NCI-H1105 (cell line): ENCODE measurements at regions not wholly inside any gene's neighbourhood (a gene's known extent, or its start where the extent isn't known, plus 50 kb on each side); places are given as distances from the start of the nearest gene placed in this dataset.
"Not testable (repeated sequence)": the region's sequence is repeated elsewhere in the genome, so short reads cannot be mapped to it uniquely, and the experiment has no call there.

Experiments
- DNase-seq: peaks from one replicate; lab custom pipeline; 2025; lab: John Stamatoyannopoulos, UW

GRCh38 chr16:35170061-35170460, 1710.6 kb downstream of the TP53TG3F start:
- not testable (repeated sequence) for DNase-seq

- no peak for DNase-seq
Observed at GRCh38 chr16:35170610-35171009, 1711.2 kb downstream of the TP53TG3F start.

- DNase-seq = no peak
Observed at GRCh38 chr16:35171106-35171505, 1711.7 kb downstream of the TP53TG3F start.

- DNase-seq = no peak
Observed at GRCh38 chr16:35173295-35173694, 1713.9 kb downstream of the TP53TG3F start.

GRCh38 chr16:35174016-35174415, 1714.6 kb downstream of the TP53TG3F start:
- DNase-seq = no peak

- DNase-seq = no peak
Observed at GRCh38 chr16:35176449-35176848, 1717.0 kb downstream of the TP53TG3F start.

- no peak for DNase-seq
Observed at GRCh38 chr16:35177851-35178250, 1718.4 kb downstream of the TP53TG3F start.

GRCh38 chr16:35180970-35181369, 1721.6 kb downstream of the TP53TG3F start:
- DNase-seq = no peak

- DNase-seq = no peak
Observed at GRCh38 chr16:35181422-35182030, 1722.1 kb downstream of the TP53TG3F start.

GRCh38 chr16:35182043-35182677, 1722.7 kb downstream of the TP53TG3F start:
- DNase-seq = no peak

GRCh38 chr16:35182943-35183550, 1723.6 kb downstream of the TP53TG3F start:
- DNase-seq = no peak

- DNase-seq = no peak
Observed at GRCh38 chr16:35184356-35184870, 1725.0 kb downstream of the TP53TG3F start.

- no peak for DNase-seq
Observed at GRCh38 chr16:35185366-35186044, 1726.1 kb downstream of the TP53TG3F start.

- no peak for DNase-seq
Observed at GRCh38 chr16:35186045-35186759, 1726.8 kb downstream of the TP53TG3F start.

GRCh38 chr16:35187665-35188225, 1728.3 kb downstream of the TP53TG3F start:
- DNase-seq = no peak

- DNase-seq = no peak
Observed at GRCh38 chr16:35188288-35189155, 1729.1 kb downstream of the TP53TG3F start.

- no peak for DNase-seq
Observed at GRCh38 chr16:35192993-35193392, 1733.6 kb downstream of the TP53TG3F start.

GRCh38 chr16:35193956-35194355, 1734.5 kb downstream of the TP53TG3F start:
- DNase-seq = no peak

- DNase-seq = no peak
Observed at GRCh38 chr16:35194681-35195080, 1735.3 kb downstream of the TP53TG3F start.

- DNase-seq = no peak
Observed at GRCh38 chr16:35195173-35195863, 1735.9 kb downstream of the TP53TG3F start.
